ENCODE measurements at regions not wholly inside any gene's neighbourhood (a gene's known extent, or its start where the extent isn't known, plus 50 kb on each side); places are given as distances from the start of the nearest gene placed in this dataset.

DNA sequence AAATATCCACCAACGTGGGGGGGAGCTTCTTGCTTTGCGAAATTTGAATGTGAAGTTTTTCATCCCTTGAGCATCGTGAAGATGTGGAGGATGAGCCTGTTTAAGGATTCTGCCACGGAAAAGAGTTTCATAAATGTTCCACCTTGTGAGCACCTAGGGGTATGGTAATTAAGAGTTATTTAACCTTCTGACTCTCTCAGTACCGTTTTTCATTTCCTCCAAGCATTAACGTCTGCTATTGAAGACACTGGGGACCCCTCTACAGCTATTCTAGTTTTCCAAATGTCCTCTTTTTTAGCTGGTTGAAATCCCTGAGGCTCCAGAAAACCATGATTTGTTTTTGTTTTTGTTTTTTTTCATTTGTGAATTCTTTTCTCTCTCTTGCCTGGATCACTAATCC is 79.1 kb upstream of the GALNT2 start:
- DNase-seq (ENCODE audit: extremely low read depth, low read depth), result no peak
- no peak for TF ChIP-seq CTCF (IDR thresholded peaks at IDR 0.05; ENCODE audit: low read depth, low read length)

- DNase-seq (ENCODE audit: extremely low read depth, low read depth), result no peak
- no peak for TF ChIP-seq CTCF (IDR thresholded peaks at IDR 0.05; ENCODE audit: low read depth, low read length)
These were observed 78.5 kb upstream of the GALNT2 start for GRCh38 chr1:229988534-229988933.

GRCh38 chr1:229989591-229990248 is 77.3 kb upstream of the GALNT2 start:
- DNase-seq (ENCODE audit: extremely low read depth, low read depth), result no peak
- no peak for TF ChIP-seq CTCF (IDR thresholded peaks at IDR 0.05; ENCODE audit: low read depth, low read length)

DNA sequence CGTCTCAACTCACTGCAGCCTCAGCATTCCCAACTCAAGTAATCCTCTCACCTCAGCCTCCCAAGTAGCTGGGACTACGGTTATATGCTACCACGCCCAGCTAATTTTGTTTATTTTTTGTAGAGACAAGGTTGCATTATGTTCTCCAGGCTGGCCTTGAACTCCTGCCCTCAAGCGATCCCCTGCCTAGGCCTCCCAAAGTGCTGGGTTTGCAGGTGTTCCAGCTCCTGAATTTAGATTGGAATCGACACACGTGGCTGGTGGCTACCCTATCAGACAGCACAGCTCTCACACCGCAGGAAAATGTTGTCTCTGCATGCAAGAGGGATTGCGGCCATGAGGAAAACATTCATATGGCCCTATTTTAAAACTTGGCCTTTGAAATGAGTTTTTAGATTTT is 76.7 kb upstream of the GALNT2 start:
- TF ChIP-seq CTCF (IDR thresholded peaks at IDR 0.05; ENCODE audit: low read depth, low read length), result no peak
- DNase-seq (ENCODE audit: extremely low read depth, low read depth), result no peak

DNA sequence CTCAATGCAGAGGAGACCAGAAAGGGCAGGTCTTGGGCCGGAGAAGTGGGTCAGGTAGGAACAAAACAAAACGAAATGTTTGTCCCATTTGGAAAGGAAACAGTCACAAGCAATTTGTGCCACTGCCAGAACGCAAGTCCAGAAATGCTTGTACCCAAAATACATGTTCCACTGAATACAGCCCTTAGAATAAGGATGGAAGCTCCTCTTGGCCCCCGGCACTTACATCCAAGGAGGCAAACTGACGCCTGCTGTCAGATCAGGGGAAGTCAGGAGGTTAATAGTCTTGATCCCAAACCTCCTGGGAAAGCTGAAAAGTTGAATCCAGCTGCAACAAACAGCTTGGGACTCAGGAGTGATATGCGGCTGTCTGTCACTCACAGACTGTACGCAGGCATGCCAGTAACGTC is 75.9 kb upstream of the GALNT2 start:
- TF ChIP-seq CTCF (IDR thresholded peaks at IDR 0.05; ENCODE audit: low read depth, low read length), result no peak
- DNase-seq (ENCODE audit: extremely low read depth, low read depth), result no peak

- no peak for DNase-seq (ENCODE audit: extremely low read depth, low read depth)
- TF ChIP-seq CTCF (IDR thresholded peaks at IDR 0.05; ENCODE audit: low read depth, low read length), result no peak
These were observed 75.2 kb upstream of the GALNT2 start for GRCh38 chr1:229991724-229992333.

- DNase-seq (ENCODE audit: extremely low read depth, low read depth), result no peak
- no peak for TF ChIP-seq CTCF (IDR thresholded peaks at IDR 0.05; ENCODE audit: low read depth, low read length)
These were observed 74.0 kb upstream of the GALNT2 start for GRCh38 chr1:229993060-229993459.
